GM21381 (cell line): ENCODE measurements at regions not wholly inside any gene's neighbourhood (a gene's known extent, or its start where the extent isn't known, plus 50 kb on each side); places are given as distances from the start of the nearest gene placed in this dataset.
"Not testable (repeated sequence)": the region's sequence is repeated elsewhere in the genome, so short reads cannot be mapped to it uniquely, and the experiment has no call there.

Source experiments
- ATAC-seq: cut with Tn5 transposase; IDR thresholded peaks from one replicate; pipeline ENCODE4 v1.9.1; 2021; ENCODE audit warnings: mild to moderate bottlenecking, moderate library complexity; ENCODE audit not compliant: unreplicated experiment

- ATAC-seq = no peak
Observed at GRCh38 chr2:17148407-17149145, 369.7 kb downstream of the RAD51AP2 start.

GRCh38 chr2:17146358-17146757, 371.9 kb downstream of the RAD51AP2 start:
- ATAC-seq = no peak

- ATAC-seq = no peak
Observed at GRCh38 chr2:17136877-17137276, 381.4 kb downstream of the RAD51AP2 start.

- no peak for ATAC-seq
Observed at GRCh38 chr2:17136231-17136630, 382.0 kb downstream of the RAD51AP2 start.

GRCh38 chr2:17135619-17136018, 382.6 kb downstream of the RAD51AP2 start:
- no peak for ATAC-seq

GRCh38 chr2:17133052-17133671, 385.1 kb downstream of the RAD51AP2 start:
- ATAC-seq = no peak

GRCh38 chr2:17130627-17131026, 387.6 kb downstream of the RAD51AP2 start:
- not testable (repeated sequence) for ATAC-seq

GRCh38 chr2:17125989-17126620, 392.1 kb downstream of the RAD51AP2 start:
- no peak for ATAC-seq

- no peak for ATAC-seq
Observed at GRCh38 chr2:17124575-17125318, 393.5 kb downstream of the RAD51AP2 start.

- no peak for ATAC-seq
Observed at GRCh38 chr2:17122887-17123501, 395.2 kb downstream of the RAD51AP2 start.

GRCh38 chr2:17115466-17115865, 402.8 kb downstream of the RAD51AP2 start:
- ATAC-seq = no peak

GRCh38 chr2:17115042-17115441, 403.2 kb downstream of the RAD51AP2 start:
- no peak for ATAC-seq

- ATAC-seq = no peak
Observed at GRCh38 chr2:17107871-17108270, 410.4 kb downstream of the RAD51AP2 start.

- ATAC-seq = no peak
Observed at GRCh38 chr2:17107151-17107550, 411.1 kb downstream of the RAD51AP2 start.

- ATAC-seq = no peak
Observed at GRCh38 chr2:17106418-17106817, 411.8 kb downstream of the RAD51AP2 start.

- peak; percentile 77 for ATAC-seq
Observed at GRCh38 chr2:17104454-17104853, 413.8 kb downstream of the RAD51AP2 start.

- no peak for ATAC-seq
Observed at GRCh38 chr2:17101596-17101995, 416.6 kb downstream of the RAD51AP2 start.

GRCh38 chr2:17101091-17101490, 417.1 kb downstream of the RAD51AP2 start:
- no peak for ATAC-seq

- ATAC-seq = no peak
Observed at GRCh38 chr2:17095340-17095739, 422.9 kb downstream of the RAD51AP2 start.

- no peak for ATAC-seq
Observed at GRCh38 chr2:17093712-17094111, 424.5 kb downstream of the RAD51AP2 start.

- ATAC-seq = no peak
Observed at GRCh38 chr2:17086990-17087389, 421.4 kb upstream of the CYRIA start.
